ENCODE measurements at regions not wholly inside any gene's neighbourhood (a gene's known extent, or its start where the extent isn't known, plus 50 kb on each side); places are given as distances from the start of the nearest gene placed in this dataset.

DNA sequence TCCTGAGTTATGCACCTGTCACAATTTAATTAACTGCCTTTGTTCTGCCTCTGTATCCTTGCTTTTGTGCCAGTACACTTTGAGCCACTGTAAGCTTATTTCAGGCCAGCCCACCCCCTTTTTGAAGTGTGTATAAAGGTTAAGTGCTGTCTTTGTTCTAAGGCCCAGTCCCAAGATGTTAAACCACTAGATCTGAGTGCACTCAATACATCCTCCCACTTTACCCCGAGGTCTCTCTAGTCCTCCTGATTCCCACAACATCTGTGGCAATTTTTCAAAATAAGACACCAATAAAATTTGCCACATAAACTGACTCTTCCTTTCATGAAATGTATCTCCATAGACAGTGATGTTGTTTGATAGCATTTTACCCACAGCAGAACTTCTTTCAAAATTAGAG lies 124.1 kb upstream of the SPIN4 start:
- Histone ChIP-seq H3K4me3 (ENCODE audit: extremely low read depth in 1 of 4, insufficient read depth in 2 of 4, low read depth in 3 of 4, low read length in 4 of 4) (no peak overlapping the region), H3K36me3 (ENCODE audit: control insufficient read depth in 2 of 4, insufficient read depth in 4 of 4, low read length in 3 of 4) (peaks cover 0 to 2% (median 0%) of the 10 kb centered on the region in 4 experiments; a peak in 2 of 8 replicates), H3K23me2 (ENCODE audit: low read depth, low read length) (no peaks in the 10 kb centered on the region), H2BK120ac (replicated peaks; ENCODE audit: low read depth, low read length) (no peak overlapping the region), H4K8ac (ENCODE audit: extremely low read depth, insufficient read depth, low read length) (no peak overlapping the region), H2AFZ (ENCODE audit: low read length) (no peak overlapping the region), H3K14ac (ENCODE audit: insufficient read length) (no peak overlapping the region), H3K9me3 (ENCODE audit: insufficient read depth in 2 of 2, low read depth in 1 of 2, low read length in 1 of 2) (peaks cover 3 to 9% of the 10 kb centered on the region in 2 experiments), H2BK12ac (ENCODE audit: low read depth, low read length) (no peak overlapping the region), H4K91ac (replicated peaks; ENCODE audit: insufficient read length, low read length) (no peak overlapping the region), H3K4me1 (replicated peaks in 1 of 4; ENCODE audit: control insufficient read depth in 3 of 4, insufficient read depth in 4 of 4, low read length in 3 of 4) (no peaks in the 10 kb centered on the region), H3K4ac (replicated peaks; ENCODE audit: insufficient read length, low read depth, low read length) (no peak overlapping the region), H3K9ac (replicated peaks in 1 of 4; ENCODE audit: extremely low read depth in 1 of 4, low read depth in 3 of 4, low read length in 3 of 4) (no peak overlapping the region), H3K79me2 (ENCODE audit: control insufficient read depth in 1 of 2, insufficient read depth in 2 of 2, low read length in 2 of 2) (no peaks in the 10 kb centered on the region), H3K4me2 (ENCODE audit: insufficient read depth in 1 of 2, low read depth in 2 of 2, low read length in 2 of 2) (no peak overlapping the region), H3K27me3 (replicated peaks in 1 of 4; ENCODE audit: control insufficient read depth in 3 of 4, extremely low read depth in 1 of 4, insufficient read depth in 3 of 4, low read length in 3 of 4) (no peaks in the 10 kb centered on the region), H3K27ac (ENCODE audit: low read depth, low read length) (no peak overlapping the region), H2BK20ac (ENCODE audit: low read length) (no peak overlapping the region), H3K18ac (ENCODE audit: extremely low read depth, low read length) (no peak overlapping the region), H4K20me1 (replicated peaks in 1 of 2; ENCODE audit: control insufficient read depth in 1 of 2, insufficient read depth in 2 of 2, low read length in 2 of 2) (no peaks in the 10 kb centered on the region), H3K56ac (replicated peaks; ENCODE audit: insufficient read length, low read depth, low read length) (no peak overlapping the region), H3K23ac (ENCODE audit: insufficient read length) (no peak overlapping the region), H3K79me1 (ENCODE audit: low read depth, low read length) (no peaks in the 10 kb centered on the region), H2BK5ac (ENCODE audit: low read depth, low read length) (no peak overlapping the region), H2AK5ac (ENCODE audit: low read depth, low read length) (no peak overlapping the region), H4K5ac (ENCODE audit: insufficient read length, low read depth, low read length) (no peak overlapping the region), H2BK15ac (ENCODE audit: low read length) (no peak overlapping the region)
- POLR2A ChIA-PET (ENCODE audit: partially characterized antibody): no interaction called here
- 87% methylated on average over 1 of the region's 1 CpG; no CpG with 5 or more reads in 1 of the 2 experiments for WGBS, 2 experiments (ENCODE audit: extremely low coverage in 1 of 2, insufficient coverage in 1 of 2, insufficient read length in 1 of 2, insufficient replicate concordance in 2 of 2, low coverage in 1 of 2, low lambda C conversion rate in 2 of 2, missing lambda C conversion rate in 1 of 2)
- no peak for TF ChIP-seq E2F6 (IDR thresholded peaks at IDR 0.05)
- TF ChIP-seq EP300 (IDR thresholded peaks at IDR 0.05; ENCODE audit: borderline replicate concordance in 1 of 2, low read depth in 2 of 2, low read length in 2 of 2): peak in 1 of 2 experiments; percentile 35; a peak in 1 of 3 replicates
- TF ChIP-seq BACH1 (IDR thresholded peaks at IDR 0.05; ENCODE audit: low read length): no peak
- TF ChIP-seq CEBPB (IDR thresholded peaks at IDR 0.05; ENCODE audit: low read depth, low read length): no peak
- no peak for TF ChIP-seq TAF1 (IDR thresholded peaks at IDR 0.05; ENCODE audit: low read depth, low read length)
- FAIRE-seq (no peak), DNase-seq (ENCODE audit: low read depth in 1 of 2, low spot score in 2 of 2) (no peak)
- CTCF ChIA-PET (ENCODE audit: partially characterized antibody): no interaction called here
